ENCODE measurements at regions not wholly inside any gene's neighbourhood (a gene's known extent, or its start where the extent isn't known, plus 50 kb on each side); places are given as distances from the start of the nearest gene placed in this dataset.
A peak's percentile ranks its signal among the peaks of the same experiment; 100 is the strongest.

- intact Hi-C loops (cut with DNase I, micrococcal nuclease) = loop anchor here (5.0 to 10.0 kb wide), 2 partner anchors 201 to 204 kb away; partner anchors contain the start of gene TNPO1 (in 2 of the 2)
These were observed 106.3 kb upstream of the ZNF366 start for GRCh38 chr5:72613515-72613914.

GRCh38 chr5:72612810-72613209 lies 105.6 kb upstream of the ZNF366 start:
- no peak for TF ChIP-seq CTCF (IDR thresholded peaks at IDR 0.05)
- no peak overlapping the region for H3K4me3 ChIP-seq
- no peaks in the 10 kb centered on the region for H3K9me3 ChIP-seq
- no peaks in the 10 kb centered on the region for H3K4me1 ChIP-seq (ENCODE audit: low read depth)
- DNase-seq (no peak), ATAC-seq (no peak)
- no peaks in the 10 kb centered on the region for H3K36me3 ChIP-seq (ENCODE audit: low read depth)
- intact Hi-C loops (cut with DNase I, micrococcal nuclease) = loop anchor here (5.0 to 10.0 kb wide), 2 partner anchors 202 to 204 kb away; partner anchors contain the start of gene TNPO1 (in 2 of the 2)

More at GRCh38 chr5:72613515-72613914, 106.3 kb upstream of the ZNF366 start:
- Histone ChIP-seq H3K4me3 (no peak overlapping the region), H3K4me1 (ENCODE audit: low read depth) (no peaks in the 10 kb centered on the region), H3K9me3 (no peaks in the 10 kb centered on the region), H3K36me3 (ENCODE audit: low read depth) (no peaks in the 10 kb centered on the region)
- DNase-seq (no peak), ATAC-seq (peak; percentile 89)
- TF ChIP-seq CTCF (IDR thresholded peaks at IDR 0.05) = no peak

GRCh38 chr5:72611118-72611730 lies 104.0 kb upstream of the ZNF366 start:
- Histone ChIP-seq H3K9me3 (no peaks in the 10 kb centered on the region), H3K4me3 (no peak overlapping the region), H3K4me1 (ENCODE audit: low read depth) (no peaks in the 10 kb centered on the region), H3K36me3 (ENCODE audit: low read depth) (no peaks in the 10 kb centered on the region)
- ATAC-seq (peak; percentile 93), DNase-seq (peak; percentile 68 to 83 (median 80))
- peak; percentile 89 for TF ChIP-seq CTCF (IDR thresholded peaks at IDR 0.05)
- intact Hi-C loops (cut with DNase I, micrococcal nuclease) = loop anchor here (5.0 to 10.0 kb wide), 2 partner anchors 204 to 206 kb away; partner anchors contain the start of gene TNPO1 (in 2 of the 2)

- ATAC-seq (no peak), DNase-seq (no peak)
- H3K36me3 ChIP-seq (ENCODE audit: low read depth) = no peaks in the 10 kb centered on the region
- no peak overlapping the region for H3K4me3 ChIP-seq
- intact Hi-C loops (cut with DNase I, micrococcal nuclease) = no loop called here
- no peak for TF ChIP-seq CTCF (IDR thresholded peaks at IDR 0.05)
- H3K9me3 ChIP-seq = no peaks in the 10 kb centered on the region
- peaks cover 8% of the 10 kb centered on the region for H3K4me1 ChIP-seq (ENCODE audit: low read depth)
These were observed 101.7 kb upstream of the ZNF366 start for GRCh38 chr5:72608926-72609325.

- Histone ChIP-seq H3K4me1 (ENCODE audit: low read depth) (peaks cover 12% of the 10 kb centered on the region), H3K4me3 (no peak overlapping the region), H3K9me3 (no peaks in the 10 kb centered on the region), H3K36me3 (ENCODE audit: low read depth) (no peaks in the 10 kb centered on the region)
- TF ChIP-seq CTCF (IDR thresholded peaks at IDR 0.05) = no peak
- intact Hi-C loops (cut with DNase I, micrococcal nuclease) = no loop called here
- ATAC-seq (no peak), DNase-seq (no peak)
These were observed 101.1 kb upstream of the ZNF366 start for GRCh38 chr5:72608297-72608696.
